Hematopoietic multipotent progenitor cell (in vitro differentiated cells): ENCODE measurements at regions not wholly inside any gene's neighbourhood (a gene's known extent, or its start where the extent isn't known, plus 50 kb on each side); places are given as distances from the start of the nearest gene placed in this dataset.
"Not testable (repeated sequence)": the region's sequence is repeated elsewhere in the genome, so short reads cannot be mapped to it uniquely, and the experiment has no call there.

ENCODE experiments used
- DNase-seq, 3 donors: peaks; one replicate each; pipeline ENCODE4 v3.0.0-alpha.2; 2011 to 2015; ENCODE audit warnings: low read depth in 2 of 3, low spot score in 2 of 3
- small RNA-seq: library from RNA; depleted of rRNA; stranded (forward); fragments of <200 nt; gene quantifications from one replicate; pipeline ENCODE3, GENCODE V24; 2012

- DNase-seq = no peak
Measured at GRCh38 chr20:29878777-29879442, 1378.6 kb upstream of the DEFB115 start.

GRCh38 chr20:29881107-29881506 lies 1376.4 kb upstream of the DEFB115 start:
- DNase-seq = not testable (repeated sequence)

GRCh38 chr20:29883514-29884219 lies 1373.8 kb upstream of the DEFB115 start:
- DNase-seq = not testable (repeated sequence)

- not testable (repeated sequence) for DNase-seq
Measured at GRCh38 chr20:29884322-29884721, 1373.1 kb upstream of the DEFB115 start.

- DNase-seq = not testable (repeated sequence)
Measured at GRCh38 chr20:29885282-29886185, 1371.9 kb upstream of the DEFB115 start.

GRCh38 chr20:29891555-29891954 lies 1365.9 kb upstream of the DEFB115 start:
- not testable (repeated sequence) for DNase-seq

Small RNA genes in the stretch of these regions (small RNA-seq; reads per million reads assigned to genes)
- 0.20 reads per million for gene RF00002
